Activated CD8-positive, alpha-beta T cell treated with anti-CD3 and anti-CD28 coated beads, Interleukin-2, amount 10 ng/mL, durations not matched to agents 7 days and 5 days (primary cell): ENCODE measurements at regions not wholly inside any gene's neighbourhood (a gene's known extent, or its start where the extent isn't known, plus 50 kb on each side); places are given as distances from the start of the nearest gene placed in this dataset.

Experiments used
- ATAC-seq: fragments of 150-1000 bp; cut with Tn5 transposase; one replicate; pipeline ENCODE4 v1.10.0; 2021; ENCODE audit warnings: moderate library complexity
- CTCF ChIA-PET: fragments of 350-600 bp; sonication (Branson Sonifier 250); formaldehyde crosslinking; loops from one replicate; lab custom pipeline; 2021; ENCODE audit warnings: antibody characterized with exemption; lab: Charles Lee
- POLR2A ChIA-PET: fragments of 350-600 bp; sonication (Branson Sonifier 250); formaldehyde crosslinking; loops from one replicate; lab custom pipeline; 2021; ENCODE audit warnings: antibody characterized with exemption; lab: Charles Lee
- DNase-seq: peaks from one replicate; pipeline ENCODE4 v3.0.0-alpha.2; 2020
- H3K27ac Mint-ChIP-seq: one replicate; pipeline ENCODE4 v1.8.0; 2021; ENCODE audit warnings: mild to moderate bottlenecking, mixed read lengths
- H3K27me3 Mint-ChIP-seq: one replicate; pipeline ENCODE4 v1.8.0; 2021; ENCODE audit warnings: low read depth, mixed read lengths
- H3K36me3 Mint-ChIP-seq: one replicate; pipeline ENCODE4 v1.8.0; 2021; ENCODE audit warnings: low read depth, mixed read lengths
- H3K4me1 Mint-ChIP-seq: one replicate; pipeline ENCODE4 v1.8.0; 2021; ENCODE audit warnings: low read depth, mixed read lengths
- H3K4me3 Mint-ChIP-seq: one replicate; pipeline ENCODE4 v1.8.0; 2021; ENCODE audit warnings: mild to moderate bottlenecking, mixed read lengths
- H3K9me3 Mint-ChIP-seq: one replicate; pipeline ENCODE4 v1.8.0; 2022; ENCODE audit warnings: mixed read lengths; ENCODE audit not compliant: insufficient read depth

- no peak for DNase-seq
- ChIA-PET POLR2A (no interaction called here), CTCF (no interaction called here)
- no peaks in the 10 kb centered on the region for H3K36me3 Mint-ChIP-seq
- H3K27me3 Mint-ChIP-seq: peaks cover 13% of the 10 kb centered on the region
- no peaks in the 10 kb centered on the region for H3K4me1 Mint-ChIP-seq
- no peak overlapping the region for H3K27ac Mint-ChIP-seq
- H3K9me3 Mint-ChIP-seq: peaks cover 12% of the 10 kb centered on the region
- H3K4me3 Mint-ChIP-seq: no peak overlapping the region
- ATAC-seq: no peak
These were observed 204.3 kb downstream of the KIF26A start for GRCh38 chr14:104342435-104343293.

GRCh38 chr14:104343294-104343625 lies 204.9 kb downstream of the KIF26A start:
- H3K4me1 Mint-ChIP-seq: no peaks in the 10 kb centered on the region
- ChIA-PET POLR2A (no interaction called here), CTCF (no interaction called here)
- H3K4me3 Mint-ChIP-seq: no peak overlapping the region
- no peak overlapping the region for H3K27ac Mint-ChIP-seq
- DNase-seq (no peak), ATAC-seq (no peak)
- no peaks in the 10 kb centered on the region for H3K36me3 Mint-ChIP-seq
- H3K9me3 Mint-ChIP-seq: peaks cover 7% of the 10 kb centered on the region
- peaks cover 13% of the 10 kb centered on the region for H3K27me3 Mint-ChIP-seq

GRCh38 chr14:104343690-104344640 lies 205.6 kb downstream of the KIF26A start:
- CTCF ChIA-PET: no interaction called here
- no peak overlapping the region for H3K4me3 Mint-ChIP-seq
- H3K36me3 Mint-ChIP-seq: no peaks in the 10 kb centered on the region
- ATAC-seq: no peak
- H3K4me1 Mint-ChIP-seq: no peaks in the 10 kb centered on the region
- H3K27me3 Mint-ChIP-seq: peaks cover 13% of the 10 kb centered on the region
- POLR2A ChIA-PET: no interaction called here
- DNase-seq: no peak
- no peak overlapping the region for H3K27ac Mint-ChIP-seq
- H3K9me3 Mint-ChIP-seq: no peaks in the 10 kb centered on the region

- POLR2A ChIA-PET: interaction anchor here (0.6 kb wide), 1 partner anchor 106 kb away, joined by 3 read pairs; no protein-coding TSS in a partner anchor
- Mint-ChIP-seq H3K36me3 (no peaks in the 10 kb centered on the region), H3K27me3 (peaks cover 7% of the 10 kb centered on the region), H3K4me3 (no peak overlapping the region), H3K4me1 (no peaks in the 10 kb centered on the region), H3K27ac (no peak overlapping the region), H3K9me3 (no peaks in the 10 kb centered on the region)
- DNase-seq (no peak), ATAC-seq (no peak)
- CTCF ChIA-PET: no interaction called here
These were observed 206.6 kb downstream of the KIF26A start for GRCh38 chr14:104344818-104345620.

GRCh38 chr14:104345621-104346462 lies 207.5 kb downstream of the KIF26A start:
- Mint-ChIP-seq H3K4me1 (no peaks in the 10 kb centered on the region), H3K27me3 (peaks cover under 1% of the 10 kb centered on the region), H3K36me3 (no peaks in the 10 kb centered on the region), H3K27ac (no peak overlapping the region), H3K9me3 (no peaks in the 10 kb centered on the region), H3K4me3 (no peak overlapping the region)
- ChIA-PET POLR2A (interaction anchor here (0.6 kb wide), 1 partner anchor 107 kb away, joined by 3 read pairs; no protein-coding TSS in a partner anchor), CTCF (no interaction called here)
- ATAC-seq: no peak
- no peak for DNase-seq

- no peaks in the 10 kb centered on the region for H3K9me3 Mint-ChIP-seq
- no peak overlapping the region for H3K27ac Mint-ChIP-seq
- H3K27me3 Mint-ChIP-seq: no peaks in the 10 kb centered on the region
- CTCF ChIA-PET: no interaction called here
- DNase-seq (no peak), ATAC-seq (no peak)
- H3K36me3 Mint-ChIP-seq: no peaks in the 10 kb centered on the region
- no peaks in the 10 kb centered on the region for H3K4me1 Mint-ChIP-seq
- POLR2A ChIA-PET: no interaction called here
- no peak overlapping the region for H3K4me3 Mint-ChIP-seq
These were observed 208.2 kb downstream of the KIF26A start for GRCh38 chr14:104346608-104347007.

GRCh38 chr14:104348741-104349140 lies 210.4 kb downstream of the KIF26A start:
- H3K4me3 Mint-ChIP-seq: no peak overlapping the region
- H3K4me1 Mint-ChIP-seq: no peaks in the 10 kb centered on the region
- H3K27ac Mint-ChIP-seq: no peak overlapping the region
- ChIA-PET POLR2A (no interaction called here), CTCF (no interaction called here)
- H3K27me3 Mint-ChIP-seq: no peaks in the 10 kb centered on the region
- ATAC-seq (no peak), DNase-seq (no peak)
- no peaks in the 10 kb centered on the region for H3K36me3 Mint-ChIP-seq
- no peaks in the 10 kb centered on the region for H3K9me3 Mint-ChIP-seq

GRCh38 chr14:104349950-104350349 lies 211.6 kb downstream of the KIF26A start:
- Mint-ChIP-seq H3K27ac (no peak overlapping the region), H3K4me3 (no peak overlapping the region), H3K4me1 (no peaks in the 10 kb centered on the region), H3K36me3 (no peaks in the 10 kb centered on the region), H3K27me3 (no peaks in the 10 kb centered on the region), H3K9me3 (no peaks in the 10 kb centered on the region)
- DNase-seq (no peak), ATAC-seq (no peak)
- CTCF ChIA-PET: no interaction called here
- POLR2A ChIA-PET: no interaction called here

GRCh38 chr14:104350463-104351185 lies 212.2 kb downstream of the KIF26A start:
- no peak for DNase-seq
- POLR2A ChIA-PET: no interaction called here
- H3K4me1 Mint-ChIP-seq: no peaks in the 10 kb centered on the region
- H3K9me3 Mint-ChIP-seq: no peaks in the 10 kb centered on the region
- no peak overlapping the region for H3K4me3 Mint-ChIP-seq
- H3K27me3 Mint-ChIP-seq: no peaks in the 10 kb centered on the region
- no peaks in the 10 kb centered on the region for H3K36me3 Mint-ChIP-seq
- no peak overlapping the region for H3K27ac Mint-ChIP-seq
- CTCF ChIA-PET: no interaction called here
- ATAC-seq: no peak

- Mint-ChIP-seq H3K9me3 (no peaks in the 10 kb centered on the region), H3K36me3 (no peaks in the 10 kb centered on the region), H3K27ac (no peak overlapping the region), H3K4me3 (no peak overlapping the region), H3K4me1 (no peaks in the 10 kb centered on the region), H3K27me3 (no peaks in the 10 kb centered on the region)
- no peak for ATAC-seq
- DNase-seq: no peak
- POLR2A ChIA-PET: no interaction called here
- CTCF ChIA-PET: no interaction called here
These were observed 213.6 kb downstream of the KIF26A start for GRCh38 chr14:104351849-104352492.
